ENCODE measurements at regions not wholly inside any gene's neighbourhood (a gene's known extent, or its start where the extent isn't known, plus 50 kb on each side); places are given as distances from the start of the nearest gene placed in this dataset.

- no peak for DNase-seq
- Histone ChIP-seq H3K4me1 (no peaks in the 10 kb centered on the region), H3K36me3 (no peaks in the 10 kb centered on the region), H3K27ac (no peak overlapping the region), H3K4me3 (no peak overlapping the region), H3K27me3 (replicated peaks in 1 of 7) (no peaks in the 10 kb centered on the region), H3K9me3 (peaks cover 0 to 14% (median 11%) of the 10 kb centered on the region in 8 donors)
- WGBS, 5 donors = 70 to 92% (median 88%) methylated on average over 4 of the region's 4 CpGs
- intact Hi-C loops (cut with DNase I; ENCODE audit: low total_unique reads) = no loop called here
- TF ChIP-seq POLR2A (IDR thresholded peaks at IDR 0.05) (no peak), CTCF (IDR thresholded peaks at IDR 0.05 in 8 of 11, conservative IDR thresholded peaks at IDR 0.05 in 3 of 11) (no peak), POLR2AphosphoS5 (IDR thresholded peaks at IDR 0.05) (no peak)
Observed at GRCh38 chr5:68557162-68557936, 341.8 kb downstream of the PIK3R1 start.

DNA sequence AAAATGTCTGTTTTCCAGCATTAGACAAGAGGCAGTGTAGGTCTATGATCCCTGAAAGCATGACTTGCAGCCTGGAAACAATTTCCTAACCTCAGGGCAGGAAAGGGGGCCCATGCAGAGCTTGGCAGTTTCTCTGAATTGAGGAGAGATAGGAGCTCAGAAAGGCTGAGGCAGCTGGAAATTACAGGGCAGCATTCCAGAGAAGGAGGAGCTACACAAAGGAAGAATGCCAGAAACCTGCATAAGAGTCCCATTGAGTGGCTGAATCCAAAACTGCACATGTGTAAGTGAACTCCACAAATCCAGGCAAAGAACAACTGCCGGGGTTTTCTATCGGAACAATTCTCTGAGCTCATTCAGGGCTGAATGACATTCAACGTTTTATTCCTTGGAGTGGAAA lies 346.8 kb downstream of the PIK3R1 start:
- DNase-seq = no peak
- H3K4me3 ChIP-seq = no peak overlapping the region
- no peak overlapping the region for H3K27ac ChIP-seq
- WGBS, 5 donors = 71 to 91% (median 77%) methylated on average over 3 of the region's 3 CpGs
- intact Hi-C loops (cut with DNase I; ENCODE audit: low total_unique reads) = no loop called here
- peaks cover 0 to 34% (median 27%) of the 10 kb centered on the region in 8 donors for H3K9me3 ChIP-seq
- H3K4me1 ChIP-seq = peaks cover 0 to 5% (median 0%) of the 10 kb centered on the region in 6 donors
- H3K27me3 ChIP-seq (replicated peaks in 1 of 7) = no peaks in the 10 kb centered on the region
- no peaks in the 10 kb centered on the region for H3K36me3 ChIP-seq
- no peak for TF ChIP-seq POLR2AphosphoS5 (IDR thresholded peaks at IDR 0.05)

GRCh38 chr5:68565427-68565826 lies 349.9 kb downstream of the PIK3R1 start:
- Histone ChIP-seq H3K9me3 (peaks cover 0 to 24% (median 16%) of the 10 kb centered on the region in 8 donors), H3K27me3 (replicated peaks in 1 of 7) (no peaks in the 10 kb centered on the region), H3K36me3 (no peaks in the 10 kb centered on the region), H3K4me1 (peaks cover 0 to 5% (median 0%) of the 10 kb centered on the region in 6 donors), H3K27ac (no peak overlapping the region), H3K4me3 (no peak overlapping the region)
- TF ChIP-seq POLR2AphosphoS5 (IDR thresholded peaks at IDR 0.05) = peak in 1 of 3 donors; percentile 57
- no peak for TF ChIP-seq POLR2A (IDR thresholded peaks at IDR 0.05)
- TF ChIP-seq CTCF (IDR thresholded peaks at IDR 0.05 in 8 of 11, conservative IDR thresholded peaks at IDR 0.05 in 3 of 11) = no peak
- intact Hi-C loops (cut with DNase I; ENCODE audit: low total_unique reads) = no loop called here
- no peak for DNase-seq
- 62 to 81% (median 64%) methylated on average over 4 to 5 of the region's 5 CpGs for WGBS, 5 donors

- H3K4me1 ChIP-seq = no peaks in the 10 kb centered on the region
- 82 to 94% (median 85%) methylated on average over 1 of the region's 1 CpG for WGBS, 5 donors
- intact Hi-C loops (cut with DNase I; ENCODE audit: low total_unique reads) = no loop called here
- DNase-seq = no peak
- peaks cover 3 to 32% (median 20%) of the 10 kb centered on the region in 8 donors for H3K9me3 ChIP-seq
- H3K27me3 ChIP-seq (replicated peaks in 1 of 7) = no peaks in the 10 kb centered on the region
- TF ChIP-seq POLR2AphosphoS5 (IDR thresholded peaks at IDR 0.05) (no peak), POLR2A (IDR thresholded peaks at IDR 0.05) (no peak), CTCF (IDR thresholded peaks at IDR 0.05 in 8 of 11, conservative IDR thresholded peaks at IDR 0.05 in 3 of 11) (no peak)
- H3K4me3 ChIP-seq = no peak overlapping the region
- H3K27ac ChIP-seq = no peak overlapping the region
- H3K36me3 ChIP-seq = no peaks in the 10 kb centered on the region
Observed at GRCh38 chr5:68576805-68577204, 361.2 kb downstream of the PIK3R1 start.
